BLaER1 (cell line): ENCODE measurements at regions not wholly inside any gene's neighbourhood (a gene's known extent, or its start where the extent isn't known, plus 50 kb on each side); places are given as distances from the start of the nearest gene placed in this dataset.

Experiments
- H3K27ac ChIP-seq: shearing (Covaris generic); formaldehyde crosslinking; 2 replicates; pipeline ENCODE4 v1.8.1; 2022
- H3K27me3 ChIP-seq: shearing (Covaris generic); formaldehyde crosslinking; 2 replicates; pipeline ENCODE4 v1.8.1; 2022
- H3K36me3 ChIP-seq: shearing (Covaris generic); formaldehyde crosslinking; 2 replicates; pipeline ENCODE4 v1.8.1; 2022
- H3K4me1 ChIP-seq: shearing (Covaris generic); formaldehyde crosslinking; 2 replicates; pipeline ENCODE4 v1.8.1; 2022
- H3K4me2 ChIP-seq: shearing (Covaris generic); formaldehyde crosslinking; 2 replicates; pipeline ENCODE4 v1.8.1; 2022
- H3K4me3 ChIP-seq: shearing (Covaris generic); formaldehyde crosslinking; 2 replicates; pipeline ENCODE4 v1.8.1; 2022
- H3K9ac ChIP-seq: shearing (Covaris generic); formaldehyde crosslinking; 2 replicates; pipeline ENCODE4 v1.8.1; 2022
- H3K9me3 ChIP-seq: shearing (Covaris generic); formaldehyde crosslinking; 2 replicates; pipeline ENCODE4 v1.8.1; 2022
- H4K20me1 ChIP-seq: shearing (Covaris generic); formaldehyde crosslinking; 2 replicates; pipeline ENCODE4 v1.8.1; 2022
- Cebpa-rat ChIP-seq: shearing (Covaris generic); IDR thresholded peaks from 2 replicates; pipeline ENCODE4 v1.8.1; 2022

GRCh38 chr5:124153588-124153987 is 592.9 kb downstream of the ZNF608 start:
- no peak for TF ChIP-seq Cebpa-rat
- H4K20me1 ChIP-seq = no peaks in the 10 kb centered on the region
- peaks cover 24% of the 10 kb centered on the region for H3K4me1 ChIP-seq
- H3K36me3 ChIP-seq = no peaks in the 10 kb centered on the region
- H3K4me2 ChIP-seq = no peak overlapping the region
- H3K9me3 ChIP-seq = peaks cover 38% of the 10 kb centered on the region
- no peak overlapping the region for H3K4me3 ChIP-seq
- H3K27ac ChIP-seq = no peak overlapping the region
- no peaks in the 10 kb centered on the region for H3K27me3 ChIP-seq
- no peak overlapping the region for H3K9ac ChIP-seq

DNA sequence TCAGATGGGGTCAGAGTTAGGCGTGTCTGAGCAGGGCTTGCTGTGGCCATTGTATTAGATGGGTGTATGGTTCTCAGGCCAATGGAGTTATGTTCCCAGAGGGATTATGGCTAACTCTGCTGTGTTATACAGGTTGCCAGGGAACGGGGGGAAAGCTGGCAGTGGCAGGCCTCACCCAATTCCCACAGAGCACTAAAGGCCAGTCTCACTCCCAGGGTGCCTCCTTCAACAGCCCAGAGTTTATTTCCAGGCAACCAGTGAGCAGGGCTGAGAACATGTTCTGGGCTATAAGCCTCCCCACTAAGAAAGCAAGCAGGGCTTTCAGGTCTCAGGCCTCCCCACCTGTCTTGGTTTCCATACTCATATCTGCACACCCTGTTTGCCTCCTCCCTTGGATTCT is 597.9 kb downstream of the ZNF608 start:
- Histone ChIP-seq H3K9ac (no peak overlapping the region), H3K27ac (no peak overlapping the region), H3K9me3 (peaks cover 24% of the 10 kb centered on the region), H3K4me3 (no peak overlapping the region), H3K4me2 (no peak overlapping the region), H4K20me1 (no peaks in the 10 kb centered on the region), H3K27me3 (no peaks in the 10 kb centered on the region), H3K4me1 (0 out of 2 replicates have a peak, but pooled peaks cover 6% of the 10 kb centered on the region), H3K36me3 (no peaks in the 10 kb centered on the region)
- TF ChIP-seq Cebpa-rat = no peak

- Histone ChIP-seq H4K20me1 (no peaks in the 10 kb centered on the region), H3K4me3 (no peak overlapping the region), H3K27ac (no peak overlapping the region), H3K4me1 (peaks cover 8% of the 10 kb centered on the region; the same call in 1 of the 2 replicates), H3K9me3 (peaks cover 12% of the 10 kb centered on the region), H3K4me2 (no peak overlapping the region), H3K36me3 (no peaks in the 10 kb centered on the region), H3K27me3 (no peaks in the 10 kb centered on the region), H3K9ac (no peak overlapping the region)
- no peak for TF ChIP-seq Cebpa-rat
These were observed 606.4 kb downstream of the ZNF608 start for GRCh38 chr5:124140060-124140459.

DNA sequence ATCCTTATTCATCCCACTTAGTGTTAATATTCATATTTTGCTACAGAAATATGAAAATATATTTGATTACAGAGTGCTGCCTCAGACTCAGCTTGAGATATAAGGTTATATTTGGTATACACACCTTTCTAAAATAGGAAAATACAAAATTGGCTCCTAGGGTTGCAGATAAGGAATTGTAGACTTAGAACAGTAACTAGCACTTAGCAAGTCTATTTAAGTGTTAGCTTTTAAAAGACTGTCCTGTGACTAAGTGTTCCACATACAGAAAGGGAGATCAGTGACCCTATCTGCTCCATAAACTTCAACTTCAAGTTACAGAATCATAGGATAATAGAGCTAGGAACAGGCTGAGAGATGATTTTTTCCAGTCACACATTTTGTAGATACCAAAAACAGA is 607.0 kb downstream of the ZNF608 start:
- Histone ChIP-seq H3K9ac (no peak overlapping the region), H3K4me3 (no peak overlapping the region), H3K4me2 (no peak overlapping the region), H4K20me1 (no peaks in the 10 kb centered on the region), H3K27ac (no peak overlapping the region), H3K36me3 (no peaks in the 10 kb centered on the region), H3K4me1 (peaks cover 8% of the 10 kb centered on the region; the same call in 1 of the 2 replicates), H3K9me3 (peaks cover 12% of the 10 kb centered on the region), H3K27me3 (no peaks in the 10 kb centered on the region)
- no peak for TF ChIP-seq Cebpa-rat

GRCh38 chr5:124136609-124137008 is 609.8 kb downstream of the ZNF608 start:
- TF ChIP-seq Cebpa-rat = no peak
- Histone ChIP-seq H3K36me3 (no peaks in the 10 kb centered on the region), H4K20me1 (no peaks in the 10 kb centered on the region), H3K4me1 (peaks cover 8% of the 10 kb centered on the region; the same call in 1 of the 2 replicates), H3K4me2 (no peak overlapping the region), H3K27me3 (no peaks in the 10 kb centered on the region), H3K4me3 (no peak overlapping the region), H3K9ac (no peak overlapping the region), H3K27ac (no peak overlapping the region), H3K9me3 (peaks cover 12% of the 10 kb centered on the region)

- TF ChIP-seq Cebpa-rat = no peak
- no peak overlapping the region for H3K4me3 ChIP-seq
These were observed 611.5 kb downstream of the ZNF608 start for GRCh38 chr5:124134941-124135340.

DNA sequence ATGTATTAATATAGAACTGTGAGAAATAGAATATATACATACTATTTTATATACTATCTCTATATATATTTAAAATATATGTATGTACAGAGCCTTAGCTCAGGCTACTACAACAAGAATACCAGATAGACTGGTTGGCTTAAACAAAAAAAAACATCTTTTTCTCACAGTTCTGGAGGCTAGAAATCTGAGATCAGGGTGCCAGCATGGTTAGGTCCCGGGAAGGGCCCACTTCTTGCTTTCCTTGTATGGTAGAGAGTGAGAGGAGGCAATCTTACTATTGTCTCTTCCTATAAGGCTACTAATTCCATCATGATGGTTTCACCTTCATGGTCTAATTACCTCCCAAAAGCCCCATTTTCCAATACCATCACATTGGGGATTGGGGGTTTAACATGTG is 613.0 kb downstream of the ZNF608 start:
- Histone ChIP-seq H3K9ac (no peak overlapping the region), H3K9me3 (peaks cover 12% of the 10 kb centered on the region), H3K4me2 (no peak overlapping the region), H3K4me3 (no peak overlapping the region), H3K27me3 (no peaks in the 10 kb centered on the region), H3K4me1 (peaks cover 19% of the 10 kb centered on the region), H3K27ac (no peak overlapping the region), H3K36me3 (no peaks in the 10 kb centered on the region), H4K20me1 (no peaks in the 10 kb centered on the region)
- TF ChIP-seq Cebpa-rat = no peak

More at GRCh38 chr5:124134941-124135340, 611.5 kb downstream of the ZNF608 start:
- Histone ChIP-seq H4K20me1 (no peaks in the 10 kb centered on the region), H3K27ac (no peak overlapping the region), H3K4me1 (peaks cover 7% of the 10 kb centered on the region), H3K9me3 (peaks cover 12% of the 10 kb centered on the region), H3K4me2 (no peak overlapping the region), H3K27me3 (no peaks in the 10 kb centered on the region), H3K36me3 (no peaks in the 10 kb centered on the region), H3K9ac (no peak overlapping the region)

DNA sequence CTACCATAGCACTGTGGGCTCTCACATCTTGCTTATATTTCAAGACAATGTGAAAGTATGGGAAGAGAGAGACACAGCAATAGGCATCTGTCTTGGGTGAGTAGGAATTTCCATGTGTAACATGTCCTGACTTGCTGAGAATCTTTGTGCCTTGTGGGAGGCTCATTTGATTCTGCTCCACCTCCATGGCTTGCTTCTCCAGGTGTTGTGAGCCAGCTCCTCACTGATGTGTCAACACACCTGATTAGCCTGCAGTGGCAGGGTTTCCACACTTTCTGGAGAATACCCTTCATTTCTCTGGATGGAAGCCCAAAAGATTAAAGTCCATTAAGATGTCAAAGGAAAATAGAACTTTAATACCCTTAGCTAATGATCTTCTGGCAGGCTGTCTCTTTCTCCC is 613.6 kb downstream of the ZNF608 start:
- H3K9me3 ChIP-seq = peaks cover 12% of the 10 kb centered on the region
- peaks cover 21% of the 10 kb centered on the region for H3K4me1 ChIP-seq
- H3K4me3 ChIP-seq = no peak overlapping the region
- no peaks in the 10 kb centered on the region for H3K27me3 ChIP-seq
- H3K27ac ChIP-seq = no peak overlapping the region
- TF ChIP-seq Cebpa-rat = no peak
- no peaks in the 10 kb centered on the region for H3K36me3 ChIP-seq
- H3K4me2 ChIP-seq = no peak overlapping the region
- no peak overlapping the region for H3K9ac ChIP-seq
- no peaks in the 10 kb centered on the region for H4K20me1 ChIP-seq

DNA sequence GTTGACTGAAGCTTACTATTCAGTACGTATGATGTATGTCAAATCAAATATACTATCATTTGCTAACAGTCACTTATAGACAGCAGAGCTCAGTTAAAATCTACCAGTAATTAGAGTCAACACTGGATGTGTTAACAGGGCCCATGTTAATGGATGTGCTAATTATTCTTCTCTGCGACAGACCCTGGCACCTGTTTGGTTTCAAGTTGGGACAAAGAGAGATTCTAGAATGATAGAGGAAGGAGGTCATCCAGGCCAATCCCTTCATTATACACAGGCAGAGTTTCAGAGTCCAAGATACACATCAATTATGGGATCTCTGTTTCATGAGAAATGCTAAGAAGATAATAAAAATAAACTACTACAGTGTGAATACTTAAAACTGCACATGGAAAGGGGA is 615.0 kb downstream of the ZNF608 start:
- no peak overlapping the region for H3K4me2 ChIP-seq
- H3K27ac ChIP-seq = no peak overlapping the region
- H3K9ac ChIP-seq = no peak overlapping the region
- H4K20me1 ChIP-seq = no peaks in the 10 kb centered on the region
- H3K27me3 ChIP-seq = no peaks in the 10 kb centered on the region
- H3K9me3 ChIP-seq = peaks cover 9% of the 10 kb centered on the region
- no peaks in the 10 kb centered on the region for H3K36me3 ChIP-seq
- no peak overlapping the region for H3K4me3 ChIP-seq
- peaks cover 35% of the 10 kb centered on the region for H3K4me1 ChIP-seq
- TF ChIP-seq Cebpa-rat = no peak

- Histone ChIP-seq H4K20me1 (no peaks in the 10 kb centered on the region), H3K4me2 (no peak overlapping the region; the same call in 1 of the 2 replicates), H3K27me3 (no peaks in the 10 kb centered on the region), H3K4me1 (peaks cover 42% of the 10 kb centered on the region), H3K4me3 (no peak overlapping the region), H3K9me3 (peaks cover 5% of the 10 kb centered on the region; the same call in 1 of the 2 replicates), H3K36me3 (no peaks in the 10 kb centered on the region), H3K9ac (no peak overlapping the region), H3K27ac (no peak overlapping the region)
- TF ChIP-seq Cebpa-rat = no peak
These were observed 615.6 kb downstream of the ZNF608 start for GRCh38 chr5:124130816-124131215.

GRCh38 chr5:124128867-124129266 is 616.9 kb downstream of the CSNK1G3 start:
- no peak overlapping the region for H3K4me3 ChIP-seq
- H3K9me3 ChIP-seq = no peaks in the 10 kb centered on the region
- peaks cover 59% of the 10 kb centered on the region for H3K4me1 ChIP-seq
- no peak overlapping the region for H3K4me2 ChIP-seq
- H3K36me3 ChIP-seq = no peaks in the 10 kb centered on the region
- no peak overlapping the region for H3K27ac ChIP-seq
- no peak overlapping the region for H3K9ac ChIP-seq
- no peaks in the 10 kb centered on the region for H4K20me1 ChIP-seq
- H3K27me3 ChIP-seq = no peaks in the 10 kb centered on the region
- no peak for TF ChIP-seq Cebpa-rat
